ENCODE measurements at regions not wholly inside any gene's neighbourhood (a gene's known extent, or its start where the extent isn't known, plus 50 kb on each side); places are given as distances from the start of the nearest gene placed in this dataset.

DNA sequence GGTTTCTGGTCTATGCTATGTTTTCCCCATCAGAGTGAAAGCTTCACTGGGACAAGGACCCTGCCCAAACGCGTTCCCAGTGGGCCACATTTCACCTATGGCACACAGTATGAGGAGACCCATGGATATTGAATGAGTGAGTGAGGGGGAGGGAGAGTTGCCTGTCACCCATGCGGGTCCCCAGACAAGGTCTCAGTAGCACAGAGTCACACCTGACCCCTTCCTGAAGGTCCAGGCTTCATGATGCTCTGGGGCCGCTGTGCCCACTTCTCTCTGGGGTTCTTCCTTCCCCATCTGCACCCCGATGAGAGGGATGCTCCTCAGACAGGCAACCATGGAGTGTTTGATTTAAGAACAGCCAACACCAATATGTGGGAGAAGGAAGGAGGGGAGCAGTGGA is 72.3 kb upstream of the CSF3R start:
- no peak for DNase-seq (ENCODE audit: insufficient read length)
- no peak for TF ChIP-seq TAF1 (IDR thresholded peaks at IDR 0.05; ENCODE audit: borderline replicate concordance, low read depth, low read length)
- FAIRE-seq: no peak

DNA sequence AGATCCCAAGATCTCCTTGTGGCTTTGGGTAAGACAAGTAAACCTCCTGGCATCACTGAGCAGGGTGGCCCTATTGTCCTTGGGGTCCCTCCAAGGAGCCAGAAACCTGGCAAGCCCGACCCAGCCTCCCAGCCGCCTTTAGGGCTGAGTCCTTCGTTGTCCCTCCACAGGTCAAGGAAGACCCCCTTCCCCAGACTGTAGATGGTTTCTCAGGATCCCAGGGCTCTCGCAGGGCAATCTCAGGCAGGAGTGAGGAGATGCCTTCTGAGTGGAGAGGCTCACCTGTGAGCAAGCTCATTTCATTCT is 71.6 kb upstream of the CSF3R start:
- FAIRE-seq (no peak), DNase-seq (ENCODE audit: insufficient read length) (no peak)
- TF ChIP-seq TAF1 (IDR thresholded peaks at IDR 0.05; ENCODE audit: borderline replicate concordance, low read depth, low read length): no peak
- TF ChIP-seq POLR2AphosphoS5 (IDR thresholded peaks at IDR 0.05; ENCODE audit: low read depth, low read length): no peak
- no peak for TF ChIP-seq POLR2A (IDR thresholded peaks at IDR 0.05; ENCODE audit: low read depth, low read length)

DNA sequence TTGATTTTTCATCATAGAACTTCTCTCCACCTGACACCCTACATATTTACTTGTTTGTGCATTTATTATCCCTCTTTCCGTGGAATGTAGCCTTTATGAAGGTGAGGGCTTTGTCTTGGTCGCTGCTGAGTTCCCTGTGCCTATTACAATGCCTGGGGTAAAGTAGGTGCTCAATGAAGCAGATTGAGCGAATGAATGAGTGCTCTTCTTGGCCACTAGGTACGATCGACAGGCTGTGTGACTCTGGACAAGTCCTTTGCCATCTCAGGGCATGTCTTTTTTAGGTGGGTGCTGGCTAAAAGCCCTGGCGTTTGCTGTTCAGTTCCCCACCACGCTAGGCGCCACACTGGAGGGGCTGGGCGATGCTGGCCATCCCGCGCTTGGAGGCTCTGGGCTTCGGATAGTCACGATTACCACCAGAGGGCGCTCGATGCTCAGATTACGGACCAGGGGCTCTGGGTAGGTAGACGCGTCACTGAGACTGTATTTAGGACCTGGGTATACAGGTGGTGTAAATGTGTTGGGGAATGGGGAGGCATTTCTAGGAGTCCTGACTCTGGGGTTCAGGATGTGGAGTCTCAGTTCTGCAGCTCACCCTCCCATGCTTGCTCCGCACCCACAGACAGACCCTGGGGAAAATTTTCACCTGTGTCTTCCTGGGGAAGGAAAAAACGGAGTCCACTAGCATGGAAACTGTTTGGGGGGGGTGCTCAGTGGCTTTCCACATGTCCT is 71.0 kb upstream of the CSF3R start:
- FAIRE-seq: peak; percentile 73
- no peak for TF ChIP-seq POLR2AphosphoS5 (IDR thresholded peaks at IDR 0.05; ENCODE audit: low read depth, low read length)
- no peak for TF ChIP-seq TAF1 (IDR thresholded peaks at IDR 0.05; ENCODE audit: borderline replicate concordance, low read depth, low read length)
- no peak for TF ChIP-seq POLR2A (IDR thresholded peaks at IDR 0.05; ENCODE audit: low read depth, low read length)
- DNase-seq (ENCODE audit: insufficient read length): peak; percentile 44

DNA sequence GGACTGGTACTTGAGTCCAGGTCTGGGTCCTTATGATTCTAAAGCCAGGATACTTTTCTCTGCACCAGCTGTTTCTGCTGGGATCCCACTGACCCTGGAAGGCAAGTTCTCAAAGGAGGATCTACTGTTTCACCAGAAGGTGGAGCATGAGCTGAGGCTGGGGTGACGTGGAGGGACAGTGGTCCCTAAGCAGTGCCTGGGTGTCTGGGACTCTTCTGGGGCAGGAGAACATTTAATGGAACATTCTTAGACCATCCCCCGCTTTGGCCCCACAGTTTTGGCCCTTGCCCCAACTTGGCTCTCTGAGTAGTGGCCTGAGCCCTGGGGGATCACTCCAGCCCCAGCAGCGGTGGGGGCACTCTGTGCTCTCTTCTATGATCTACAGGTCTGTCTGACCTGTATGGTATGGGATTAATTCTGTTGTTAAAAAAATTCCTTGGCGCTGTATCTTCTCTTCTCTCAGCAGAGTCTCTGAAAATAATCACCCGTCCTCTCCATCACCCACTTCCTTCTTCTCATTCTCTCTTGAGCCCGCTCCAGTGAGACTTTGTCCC is 60.3 kb upstream of the CSF3R start:
- no peak for FAIRE-seq
- no peak for DNase-seq (ENCODE audit: insufficient read length)
- TF ChIP-seq TAF1 (IDR thresholded peaks at IDR 0.05; ENCODE audit: borderline replicate concordance, low read depth, low read length) (no peak), POLR2A (IDR thresholded peaks at IDR 0.05; ENCODE audit: low read depth, low read length) (no peak), POLR2AphosphoS5 (IDR thresholded peaks at IDR 0.05; ENCODE audit: low read depth, low read length) (no peak)

DNA sequence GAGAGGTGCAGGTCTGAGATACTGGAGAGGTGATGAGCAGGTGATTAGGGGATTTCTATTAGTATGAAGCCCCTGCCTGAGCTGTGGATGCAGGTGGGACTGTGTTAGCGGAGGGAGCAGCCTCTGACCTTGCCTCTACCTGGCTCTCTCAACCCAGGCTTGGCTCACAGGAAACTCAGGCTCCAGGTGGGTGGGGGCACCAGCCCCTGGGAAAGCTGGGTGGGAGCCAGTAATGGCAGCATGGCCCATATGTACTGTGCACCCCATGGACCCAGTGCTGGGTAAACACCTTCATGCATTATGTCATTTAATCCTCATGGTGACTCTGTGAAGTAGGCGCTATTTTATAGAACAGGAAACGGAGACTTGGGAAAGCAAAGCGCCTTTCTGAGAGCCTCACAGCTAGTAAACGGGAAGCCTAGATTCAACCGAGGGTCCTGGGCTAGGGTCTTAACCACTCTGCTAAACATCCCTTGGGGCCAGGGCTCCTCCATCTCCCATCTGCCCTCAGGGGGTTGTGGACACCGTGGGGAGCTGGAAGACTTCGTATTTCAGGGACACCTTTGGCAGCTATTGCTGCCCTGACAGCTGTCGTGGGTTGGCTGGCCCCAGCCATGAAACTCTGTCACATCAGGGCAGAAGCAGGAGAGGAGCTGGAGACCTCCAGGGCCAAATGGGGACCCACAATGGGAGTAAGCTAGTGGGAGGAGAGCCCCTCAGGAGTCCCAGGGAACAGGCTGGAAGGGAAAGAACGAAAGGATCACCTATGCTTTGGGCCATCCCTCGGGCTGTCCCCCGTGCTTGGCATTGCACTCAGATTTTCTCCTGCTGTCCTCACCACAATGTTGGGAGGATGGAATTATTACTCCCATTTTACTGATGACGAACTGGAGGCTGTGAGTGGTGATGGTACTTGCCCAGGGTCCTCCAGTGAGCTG is 59.6 kb upstream of the CSF3R start:
- DNase-seq (ENCODE audit: insufficient read length) (no peak), FAIRE-seq (no peak)
- TF ChIP-seq POLR2A (IDR thresholded peaks at IDR 0.05; ENCODE audit: low read depth, low read length) (no peak), TAF1 (IDR thresholded peaks at IDR 0.05; ENCODE audit: borderline replicate concordance, low read depth, low read length) (no peak), POLR2AphosphoS5 (IDR thresholded peaks at IDR 0.05; ENCODE audit: low read depth, low read length) (no peak)

DNA sequence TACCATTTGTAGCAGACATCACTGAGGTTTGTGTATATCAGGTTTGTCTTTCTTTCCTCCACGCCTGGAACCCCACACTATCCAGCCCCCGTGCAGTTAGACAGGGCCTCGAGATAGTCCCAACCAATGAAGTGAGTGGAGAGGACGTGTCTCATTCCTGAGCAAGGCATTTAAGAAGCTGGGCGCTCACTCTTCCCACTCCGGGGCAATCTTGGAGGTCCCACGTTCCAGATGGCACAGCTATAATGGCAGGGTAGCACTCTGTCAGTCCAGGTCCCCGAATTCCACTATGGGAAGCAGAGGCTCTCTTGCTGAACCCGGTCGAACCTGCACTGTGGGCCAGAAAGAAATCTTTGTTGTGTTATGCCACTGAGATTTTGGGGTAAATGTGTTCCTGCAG is 57.3 kb upstream of the CSF3R start:
- DNase-seq (ENCODE audit: insufficient read length): no peak
- TF ChIP-seq POLR2AphosphoS5 (IDR thresholded peaks at IDR 0.05; ENCODE audit: low read depth, low read length): no peak
- TF ChIP-seq TAF1 (IDR thresholded peaks at IDR 0.05; ENCODE audit: borderline replicate concordance, low read depth, low read length): no peak
- no peak for TF ChIP-seq POLR2A (IDR thresholded peaks at IDR 0.05; ENCODE audit: low read depth, low read length)
- FAIRE-seq: no peak

DNA sequence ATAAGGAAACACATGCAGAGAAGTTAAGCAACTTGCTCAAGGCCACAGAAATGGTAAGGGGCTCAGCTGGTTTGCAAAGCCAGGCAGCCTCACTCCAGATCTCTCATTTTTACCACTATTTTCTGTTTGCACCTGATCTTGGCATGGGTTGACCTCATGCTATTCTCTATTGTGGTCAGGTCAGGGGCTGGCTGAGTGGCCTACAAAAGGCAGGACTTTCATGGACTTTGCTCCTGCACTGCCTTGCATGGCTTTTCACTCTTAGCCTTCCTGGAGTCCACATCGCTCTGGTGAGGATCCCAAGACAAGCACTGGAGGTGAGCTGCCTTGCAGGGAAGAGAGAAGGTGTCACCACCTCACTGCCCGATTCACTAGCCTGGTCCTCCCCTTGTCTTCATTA is 56.8 kb upstream of the CSF3R start:
- DNase-seq (ENCODE audit: insufficient read length): no peak
- no peak for FAIRE-seq
- TF ChIP-seq POLR2A (IDR thresholded peaks at IDR 0.05; ENCODE audit: low read depth, low read length) (no peak), POLR2AphosphoS5 (IDR thresholded peaks at IDR 0.05; ENCODE audit: low read depth, low read length) (no peak), TAF1 (IDR thresholded peaks at IDR 0.05; ENCODE audit: borderline replicate concordance, low read depth, low read length) (no peak)

DNA sequence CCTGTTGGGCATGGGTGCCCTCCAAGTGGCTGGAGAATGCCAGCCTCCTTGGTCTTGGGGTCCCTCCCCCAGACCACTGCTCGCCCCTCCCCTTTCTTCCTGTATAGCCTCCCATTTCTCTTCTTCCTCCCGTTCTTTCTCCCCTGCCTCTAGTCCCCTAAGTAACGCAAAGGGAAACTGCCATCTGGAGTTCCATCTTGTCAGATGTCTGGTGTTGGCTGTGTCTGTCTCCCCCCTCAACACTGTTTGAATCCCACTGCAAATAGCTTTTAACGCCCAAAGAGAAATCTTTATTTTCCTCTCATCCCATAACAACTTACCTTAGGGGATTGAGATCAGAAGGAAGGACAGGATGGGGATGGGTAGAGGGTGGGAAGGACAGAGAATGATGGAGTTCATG is 55.3 kb upstream of the CSF3R start:
- FAIRE-seq (no peak), DNase-seq (ENCODE audit: insufficient read length) (no peak)
- no peak for TF ChIP-seq POLR2A (IDR thresholded peaks at IDR 0.05; ENCODE audit: low read depth, low read length)
- TF ChIP-seq TAF1 (IDR thresholded peaks at IDR 0.05; ENCODE audit: borderline replicate concordance, low read depth, low read length): no peak
- TF ChIP-seq POLR2AphosphoS5 (IDR thresholded peaks at IDR 0.05; ENCODE audit: low read depth, low read length): no peak

DNA sequence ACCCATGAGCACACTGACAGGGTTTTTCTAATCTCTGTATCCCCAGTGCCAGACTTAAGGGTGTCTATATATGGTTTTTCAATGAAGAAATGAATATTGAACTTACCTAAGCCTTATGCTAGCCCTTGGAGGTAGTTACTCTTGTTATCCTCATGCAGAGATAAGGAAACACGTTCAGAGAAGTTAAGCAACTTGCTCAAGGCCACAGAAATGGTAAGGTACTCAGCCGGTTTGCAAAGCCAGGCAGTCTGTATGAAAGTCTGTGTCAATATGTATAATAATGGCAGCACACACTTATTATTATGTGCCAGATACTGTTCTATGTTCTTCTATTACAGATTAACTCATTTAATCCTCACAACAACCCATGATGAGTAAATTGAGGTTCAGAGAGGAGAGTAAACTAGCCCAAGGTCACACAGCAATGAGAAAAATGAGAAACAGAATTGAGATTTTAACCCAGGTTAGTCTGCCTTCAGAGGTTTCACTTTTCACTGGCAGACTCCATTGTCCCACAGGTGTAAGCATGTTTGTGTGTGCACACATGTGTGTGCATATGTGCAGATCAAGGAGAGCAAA is 54.6 kb upstream of the CSF3R start:
- DNase-seq (ENCODE audit: insufficient read length) (no peak), FAIRE-seq (no peak)
- TF ChIP-seq TAF1 (IDR thresholded peaks at IDR 0.05; ENCODE audit: borderline replicate concordance, low read depth, low read length): no peak
- TF ChIP-seq POLR2A (IDR thresholded peaks at IDR 0.05; ENCODE audit: low read depth, low read length): no peak
- no peak for TF ChIP-seq POLR2AphosphoS5 (IDR thresholded peaks at IDR 0.05; ENCODE audit: low read depth, low read length)

DNA sequence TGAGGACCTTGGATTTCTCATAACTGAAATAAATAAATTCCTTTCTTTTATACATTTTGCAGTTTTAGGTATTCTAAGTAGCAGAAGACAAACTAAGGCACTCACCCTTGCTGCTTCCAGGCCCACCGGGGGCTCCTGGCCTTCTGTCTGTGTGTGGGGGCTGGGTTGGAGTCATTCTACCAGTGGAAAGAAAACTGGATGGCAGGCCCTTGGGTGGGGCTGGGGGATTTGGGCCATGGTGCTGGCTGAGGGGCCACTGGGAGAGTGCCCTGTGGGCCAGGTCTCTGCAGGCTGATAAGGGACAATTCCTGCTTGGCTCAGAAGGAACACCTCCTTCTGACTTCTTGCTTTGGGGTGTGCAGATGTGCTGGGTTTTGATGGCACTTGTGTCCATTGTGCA is 54.0 kb upstream of the CSF3R start:
- FAIRE-seq: no peak
- no peak for DNase-seq (ENCODE audit: insufficient read length)
- TF ChIP-seq TAF1 (IDR thresholded peaks at IDR 0.05; ENCODE audit: borderline replicate concordance, low read depth, low read length) (no peak), POLR2AphosphoS5 (IDR thresholded peaks at IDR 0.05; ENCODE audit: low read depth, low read length) (no peak), POLR2A (IDR thresholded peaks at IDR 0.05; ENCODE audit: low read depth, low read length) (no peak)

DNA sequence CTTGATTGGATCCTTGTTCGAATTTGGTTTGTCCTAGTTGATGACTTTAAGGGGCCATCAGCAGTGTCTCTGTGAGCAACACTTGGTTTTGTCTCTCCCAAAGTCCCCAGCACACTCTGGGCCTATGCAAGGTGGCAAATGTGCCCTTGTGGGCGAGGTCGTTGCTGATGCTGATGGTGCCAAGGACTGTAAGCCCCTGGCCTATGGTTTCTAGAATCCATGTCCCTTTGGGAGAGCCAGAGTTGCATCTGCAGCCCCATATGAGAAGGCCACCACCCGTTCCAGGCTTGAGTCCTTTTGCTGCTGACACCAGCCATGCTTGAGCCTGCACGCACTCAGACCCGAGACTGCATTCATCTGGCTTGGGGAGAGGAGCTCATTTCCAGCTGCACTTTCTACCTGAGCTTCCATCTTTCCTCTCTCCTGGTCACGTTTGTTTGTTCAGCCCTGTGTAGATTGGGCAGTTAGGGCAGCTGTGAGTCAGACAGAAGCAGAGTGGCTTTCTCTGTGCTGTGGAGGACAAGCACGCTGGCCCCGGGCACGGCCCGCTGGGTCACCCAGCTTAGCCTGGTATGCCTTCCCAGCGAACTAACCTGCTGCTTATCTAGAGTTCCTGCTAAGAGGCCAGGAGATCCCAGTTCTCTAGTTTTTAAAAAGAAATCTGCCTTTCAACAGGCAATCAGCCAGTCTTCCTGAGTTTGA is 52.1 kb upstream of the CSF3R start:
- TF ChIP-seq TAF1 (IDR thresholded peaks at IDR 0.05; ENCODE audit: borderline replicate concordance, low read depth, low read length): no peak
- no peak for TF ChIP-seq POLR2AphosphoS5 (IDR thresholded peaks at IDR 0.05; ENCODE audit: low read depth, low read length)
- TF ChIP-seq POLR2A (IDR thresholded peaks at IDR 0.05; ENCODE audit: low read depth, low read length): no peak
- no peak for DNase-seq (ENCODE audit: insufficient read length)
- no peak for FAIRE-seq
